Panc1 (cell line): ENCODE measurements at regions not wholly inside any gene's neighbourhood (a gene's known extent, or its start where the extent isn't known, plus 50 kb on each side); places are given as distances from the start of the nearest gene placed in this dataset.
A peak's percentile ranks its signal among the peaks of the same experiment; 100 is the strongest.

ENCODE experiments used
- ATAC-seq: fragments of 200-7000 bp; cut with Tn5 transposase; 2 replicates; pipeline ENCODE4 v1.9.1; 2020; ENCODE audit warnings: mild to moderate bottlenecking, moderate library complexity
- BruUV-seq: library from RNA; stranded (reverse); fragments of 400-500 nt; replicated peaks from 2 replicates; lab custom pipeline; 2021; lab: Mats Ljungman, UMichigan
- CTCF ChIA-PET: fragments of 300-600 bp; sonication (Branson Sonifier 250); formaldehyde crosslinking; loops from one replicate; lab custom pipeline; 2022; ENCODE audit warnings: antibody characterized with exemption; lab: Charles Lee
- POLR2A ChIA-PET: fragments of 300-600 bp; sonication (Branson Sonifier 250); formaldehyde crosslinking; loops from one replicate; lab custom pipeline; 2022; ENCODE audit warnings: antibody characterized with exemption; lab: Charles Lee
- DNase-seq: peaks from one replicate; pipeline ENCODE4 v3.0.0-alpha.2; 2010; ENCODE audit warnings: low read depth, low spot score
- H3K27ac ChIP-seq: 2 replicates; pipeline ENCODE4 v1.5.1; 2011; ENCODE audit warnings: mild to moderate bottlenecking, low read length, inconsistent platforms
- H3K27me3 ChIP-seq: fragments of 200-500 bp; sonication (Bioruptor generic); 2 replicates; pipeline ENCODE4 v1.6.0; 2014; ENCODE audit warnings: low read length, inconsistent platforms; ENCODE audit not compliant: control insufficient read depth, insufficient read depth
- H3K36me3 ChIP-seq: fragments of 200-500 bp; sonication (Bioruptor generic); 2 replicates; pipeline ENCODE4 v1.5.1; 2014; ENCODE audit warnings: inconsistent platforms, mild to moderate bottlenecking, low read length, moderate library complexity; ENCODE audit not compliant: control insufficient read depth, insufficient read depth
- H3K4me1 ChIP-seq: 2 replicates; pipeline ENCODE4 v1.5.1; 2011; ENCODE audit warnings: inconsistent platforms, mild to moderate bottlenecking, low read length, moderate library complexity; ENCODE audit not compliant: control insufficient read depth, insufficient read depth
- H3K4me3 ChIP-seq, 2 experiments: 2 replicates each; pipeline ENCODE4 v1.5.1; 2011 to 2012; ENCODE audit warnings: low read depth in 2 of 2, low read length in 2 of 2, mild to moderate bottlenecking in 2 of 2, inconsistent platforms in 1 of 2, moderate library complexity in 1 of 2
- H3K9me3 ChIP-seq: fragments of 200-500 bp; sonication (Bioruptor generic); 2 replicates; pipeline ENCODE4 v1.5.1; 2014; ENCODE audit warnings: low read depth, mild to moderate bottlenecking, inconsistent platforms, low read length, moderate library complexity; ENCODE audit not compliant: control insufficient read depth, insufficient read depth
- POLR2AphosphoS5 ChIP-seq: IDR thresholded peaks from 2 replicates; pipeline ENCODE4 v1.6.1; 2012; ENCODE audit warnings: mild to moderate bottlenecking, low read depth, low read length, moderate library complexity
- SIN3A ChIP-seq: IDR thresholded peaks from 2 replicates; pipeline ENCODE4 v1.6.1; 2012; ENCODE audit warnings: low read depth, mild to moderate bottlenecking, low read length, moderate library complexity, borderline replicate concordance; ENCODE audit not compliant: insufficient read depth
- TCF7L2 ChIP-seq: IDR thresholded peaks from 2 replicates; pipeline ENCODE4 v1.6.1; 2011; ENCODE audit warnings: mild to moderate bottlenecking, low read depth, low read length, inconsistent platforms
- in situ Hi-C: cut with HindIII; loops from 2 replicates; pipeline ENCODE4 v1.10.0; 2016; ENCODE audit warnings: low sequenced_read_pairs, low pct_unique_long_range_greater_than_20kb
- intact Hi-C: fragments of 100-400 bp; cut with micrococcal nuclease; formaldehyde crosslinking; loops from one replicate; pipeline ENCODE4 v1.10.0; 2022; ENCODE audit not compliant: unreplicated experiment
- TF ChIP-seq, protein P1 (sequence below): fragments of 450-650 bp; IDR thresholded peaks from 2 replicates; pipeline ENCODE4 v1.5.1; 2017; ENCODE audit warnings: mild to moderate bottlenecking
- TF ChIP-seq, protein P2 (sequence below), 2 experiments: IDR thresholded peaks; 2 replicates each; pipeline ENCODE4 v1.6.1; 2011 to 2012; ENCODE audit warnings: low read depth in 2 of 2, control low read depth in 1 of 2, low read length in 1 of 2, mild to moderate bottlenecking in 1 of 2, moderate library complexity in 1 of 2; ENCODE audit not compliant: insufficient read depth in 1 of 2

DNA sequence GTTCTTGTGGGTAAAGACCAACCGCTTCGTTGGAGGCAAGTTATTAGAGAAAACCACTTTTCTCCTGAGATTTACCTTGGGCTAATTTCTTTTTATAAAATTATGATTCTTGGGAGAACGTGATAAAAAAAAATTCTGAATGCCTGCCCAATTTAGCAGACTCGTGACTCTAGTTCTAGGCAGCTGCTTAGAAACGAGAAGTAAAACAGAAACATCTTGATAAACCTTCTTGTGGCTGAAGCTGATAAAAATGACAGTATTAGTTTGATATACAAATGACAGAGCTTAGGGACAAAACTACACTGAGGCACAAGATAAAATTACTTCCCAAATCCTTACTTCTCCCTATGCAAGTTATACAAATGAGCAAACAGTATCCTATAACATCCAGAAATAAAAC is 458.9 kb upstream of the TEX13C start:
- Histone ChIP-seq H3K36me3 (no peaks in the 10 kb centered on the region), H3K4me3 (no peak overlapping the region), H3K4me1 (no peaks in the 10 kb centered on the region), H3K9me3 (no peaks in the 10 kb centered on the region), H3K27me3 (no peaks in the 10 kb centered on the region), H3K27ac (no peak overlapping the region)
- ATAC-seq (no peak), DNase-seq (no peak)
- ChIA-PET POLR2A (no interaction called here), CTCF (no interaction called here)
- intact Hi-C loops (no loop called here), in situ Hi-C loops (no loop called here)
- no TSS peak for BruUV-seq
- TF ChIP-seq TCF7L2: no peak
- TF ChIP-seq, protein P1, sequence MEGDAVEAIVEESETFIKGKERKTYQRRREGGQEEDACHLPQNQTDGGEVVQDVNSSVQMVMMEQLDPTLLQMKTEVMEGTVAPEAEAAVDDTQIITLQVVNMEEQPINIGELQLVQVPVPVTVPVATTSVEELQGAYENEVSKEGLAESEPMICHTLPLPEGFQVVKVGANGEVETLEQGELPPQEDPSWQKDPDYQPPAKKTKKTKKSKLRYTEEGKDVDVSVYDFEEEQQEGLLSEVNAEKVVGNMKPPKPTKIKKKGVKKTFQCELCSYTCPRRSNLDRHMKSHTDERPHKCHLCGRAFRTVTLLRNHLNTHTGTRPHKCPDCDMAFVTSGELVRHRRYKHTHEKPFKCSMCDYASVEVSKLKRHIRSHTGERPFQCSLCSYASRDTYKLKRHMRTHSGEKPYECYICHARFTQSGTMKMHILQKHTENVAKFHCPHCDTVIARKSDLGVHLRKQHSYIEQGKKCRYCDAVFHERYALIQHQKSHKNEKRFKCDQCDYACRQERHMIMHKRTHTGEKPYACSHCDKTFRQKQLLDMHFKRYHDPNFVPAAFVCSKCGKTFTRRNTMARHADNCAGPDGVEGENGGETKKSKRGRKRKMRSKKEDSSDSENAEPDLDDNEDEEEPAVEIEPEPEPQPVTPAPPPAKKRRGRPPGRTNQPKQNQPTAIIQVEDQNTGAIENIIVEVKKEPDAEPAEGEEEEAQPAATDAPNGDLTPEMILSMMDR: no peak
- no peak for TF ChIP-seq SIN3A
- no peak for TF ChIP-seq POLR2AphosphoS5
- TF ChIP-seq, protein P2, sequence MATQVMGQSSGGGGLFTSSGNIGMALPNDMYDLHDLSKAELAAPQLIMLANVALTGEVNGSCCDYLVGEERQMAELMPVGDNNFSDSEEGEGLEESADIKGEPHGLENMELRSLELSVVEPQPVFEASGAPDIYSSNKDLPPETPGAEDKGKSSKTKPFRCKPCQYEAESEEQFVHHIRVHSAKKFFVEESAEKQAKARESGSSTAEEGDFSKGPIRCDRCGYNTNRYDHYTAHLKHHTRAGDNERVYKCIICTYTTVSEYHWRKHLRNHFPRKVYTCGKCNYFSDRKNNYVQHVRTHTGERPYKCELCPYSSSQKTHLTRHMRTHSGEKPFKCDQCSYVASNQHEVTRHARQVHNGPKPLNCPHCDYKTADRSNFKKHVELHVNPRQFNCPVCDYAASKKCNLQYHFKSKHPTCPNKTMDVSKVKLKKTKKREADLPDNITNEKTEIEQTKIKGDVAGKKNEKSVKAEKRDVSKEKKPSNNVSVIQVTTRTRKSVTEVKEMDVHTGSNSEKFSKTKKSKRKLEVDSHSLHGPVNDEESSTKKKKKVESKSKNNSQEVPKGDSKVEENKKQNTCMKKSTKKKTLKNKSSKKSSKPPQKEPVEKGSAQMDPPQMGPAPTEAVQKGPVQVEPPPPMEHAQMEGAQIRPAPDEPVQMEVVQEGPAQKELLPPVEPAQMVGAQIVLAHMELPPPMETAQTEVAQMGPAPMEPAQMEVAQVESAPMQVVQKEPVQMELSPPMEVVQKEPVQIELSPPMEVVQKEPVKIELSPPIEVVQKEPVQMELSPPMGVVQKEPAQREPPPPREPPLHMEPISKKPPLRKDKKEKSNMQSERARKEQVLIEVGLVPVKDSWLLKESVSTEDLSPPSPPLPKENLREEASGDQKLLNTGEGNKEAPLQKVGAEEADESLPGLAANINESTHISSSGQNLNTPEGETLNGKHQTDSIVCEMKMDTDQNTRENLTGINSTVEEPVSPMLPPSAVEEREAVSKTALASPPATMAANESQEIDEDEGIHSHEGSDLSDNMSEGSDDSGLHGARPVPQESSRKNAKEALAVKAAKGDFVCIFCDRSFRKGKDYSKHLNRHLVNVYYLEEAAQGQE (IDR thresholded peaks at IDR 0.05; ENCODE audit: insufficient read depth in 1 of 2, low read depth in 2 of 2, low read length in 1 of 2): no peak

DNA sequence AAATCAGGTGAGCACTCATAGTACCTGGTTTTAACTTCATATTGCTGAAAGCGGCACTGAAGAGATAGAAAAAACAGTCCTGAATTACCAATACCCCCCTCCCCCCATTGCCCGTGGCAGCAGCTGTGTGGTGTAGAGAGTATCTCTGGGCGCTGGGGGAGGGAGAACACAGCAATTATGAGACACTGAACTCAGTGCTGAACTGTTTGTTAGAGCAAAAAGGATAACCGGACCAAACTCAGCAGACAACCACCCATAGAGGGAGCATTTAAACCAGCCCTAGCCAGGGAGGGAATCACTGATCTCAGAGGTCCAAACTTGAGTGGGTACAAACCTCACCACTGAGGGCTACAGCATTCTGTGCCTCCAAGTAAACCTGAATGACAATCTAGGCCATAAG is 457.4 kb upstream of the TEX13C start:
- Histone ChIP-seq H3K4me1 (no peaks in the 10 kb centered on the region), H3K4me3 (no peak overlapping the region), H3K27me3 (no peaks in the 10 kb centered on the region), H3K27ac (no peak overlapping the region), H3K36me3 (no peaks in the 10 kb centered on the region), H3K9me3 (no peaks in the 10 kb centered on the region)
- BruUV-seq: no TSS peak
- CTCF ChIA-PET: no interaction called here
- intact Hi-C loops (no loop called here), in situ Hi-C loops (no loop called here)
- DNase-seq: no peak
- ATAC-seq: no peak
- POLR2A ChIA-PET: no interaction called here
- no peak for TF ChIP-seq TCF7L2
- TF ChIP-seq, protein P1: no peak
- no peak for TF ChIP-seq POLR2AphosphoS5

DNA sequence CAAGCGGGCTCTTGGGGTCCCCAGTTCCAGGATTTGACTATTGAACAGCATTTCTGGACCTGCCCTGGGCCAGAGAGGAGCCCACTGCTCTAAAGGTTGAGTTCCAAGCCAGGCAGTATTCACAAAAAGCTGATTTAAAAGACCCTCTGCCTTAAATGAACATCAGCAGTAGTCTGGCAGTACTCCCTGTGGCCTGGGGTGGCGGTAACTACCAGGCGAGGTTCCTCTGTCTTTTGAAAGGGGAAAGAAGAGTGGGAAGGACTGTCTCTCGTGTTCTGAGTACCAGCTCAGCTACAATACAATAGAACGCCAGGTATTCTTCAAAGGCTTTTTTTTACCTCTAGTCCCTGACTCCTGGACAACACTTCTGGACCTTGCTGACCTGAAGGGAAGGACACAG is 456.4 kb upstream of the TEX13C start:
- BruUV-seq: no TSS peak
- no peak overlapping the region for H3K27ac ChIP-seq
- no peaks in the 10 kb centered on the region for H3K36me3 ChIP-seq
- TF ChIP-seq, protein P1: 0 out of 2 replicates have a peak, but pooled peaks have one; percentile 6
- TF ChIP-seq SIN3A: no peak
- TF ChIP-seq, protein P2 (IDR thresholded peaks at IDR 0.05; ENCODE audit: insufficient read depth in 1 of 2, low read depth in 2 of 2, low read length in 1 of 2): no peak
- no peak for TF ChIP-seq POLR2AphosphoS5
- no peak for TF ChIP-seq TCF7L2
- H3K27me3 ChIP-seq: no peaks in the 10 kb centered on the region
- DNase-seq (no peak), ATAC-seq (no peak)
- intact Hi-C loops: no loop called here
- H3K9me3 ChIP-seq: no peaks in the 10 kb centered on the region
- ChIA-PET CTCF (no interaction called here), POLR2A (no interaction called here)
- no peaks in the 10 kb centered on the region for H3K4me1 ChIP-seq
- no peak overlapping the region for H3K4me3 ChIP-seq
- in situ Hi-C loops: no loop called here
